BLaER1 (cell line): ENCODE measurements at regions not wholly inside any gene's neighbourhood (a gene's known extent, or its start where the extent isn't known, plus 50 kb on each side); places are given as distances from the start of the nearest gene placed in this dataset.
"Not testable (repeated sequence)": the region's sequence is repeated elsewhere in the genome, so short reads cannot be mapped to it uniquely, and the experiment has no call there.

Experiments
- H3K27ac ChIP-seq: shearing (Covaris generic); formaldehyde crosslinking; 2 replicates; pipeline ENCODE4 v1.8.1; 2022
- H3K27me3 ChIP-seq: shearing (Covaris generic); formaldehyde crosslinking; 2 replicates; pipeline ENCODE4 v1.8.1; 2022
- H3K36me3 ChIP-seq: shearing (Covaris generic); formaldehyde crosslinking; 2 replicates; pipeline ENCODE4 v1.8.1; 2022
- H3K4me1 ChIP-seq: shearing (Covaris generic); formaldehyde crosslinking; 2 replicates; pipeline ENCODE4 v1.8.1; 2022
- H3K4me2 ChIP-seq: shearing (Covaris generic); formaldehyde crosslinking; 2 replicates; pipeline ENCODE4 v1.8.1; 2022
- H3K4me3 ChIP-seq: shearing (Covaris generic); formaldehyde crosslinking; 2 replicates; pipeline ENCODE4 v1.8.1; 2022
- H3K9ac ChIP-seq: shearing (Covaris generic); formaldehyde crosslinking; 2 replicates; pipeline ENCODE4 v1.8.1; 2022
- H3K9me3 ChIP-seq: shearing (Covaris generic); formaldehyde crosslinking; 2 replicates; pipeline ENCODE4 v1.8.1; 2022
- H4K20me1 ChIP-seq: shearing (Covaris generic); formaldehyde crosslinking; 2 replicates; pipeline ENCODE4 v1.8.1; 2022
- Cebpa-rat ChIP-seq: shearing (Covaris generic); IDR thresholded peaks from 2 replicates; pipeline ENCODE4 v1.8.1; 2022

- Histone ChIP-seq H3K27ac (no peak overlapping the region), H3K4me3 (no peak overlapping the region), H3K9ac (no peak overlapping the region), H3K4me1 (peaks cover 4% of the 10 kb centered on the region; the same call in 1 of the 2 replicates), H3K27me3 (no peaks in the 10 kb centered on the region), H3K36me3 (no peaks in the 10 kb centered on the region; the same call in 1 of the 2 replicates), H4K20me1 (no peaks in the 10 kb centered on the region), H3K4me2 (no peak overlapping the region), H3K9me3 (no peaks in the 10 kb centered on the region)
- TF ChIP-seq Cebpa-rat = no peak
Measured at GRCh38 chr7:66429498-66430163, 199.1 kb upstream of the KCTD7 start.

GRCh38 chr7:66430164-66430545 is 198.5 kb upstream of the KCTD7 start:
- TF ChIP-seq Cebpa-rat = no peak
- H3K36me3 ChIP-seq = no peaks in the 10 kb centered on the region; the same call in 1 of the 2 replicates

GRCh38 chr7:66438703-66439405 is 189.8 kb upstream of the KCTD7 start:
- not testable (repeated sequence) for H3K27ac ChIP-seq, H3K4me1 ChIP-seq, H3K4me2 ChIP-seq, H3K9me3 ChIP-seq, H3K9ac ChIP-seq, H3K27me3 ChIP-seq, H4K20me1 ChIP-seq, H3K36me3 ChIP-seq, H3K4me3 ChIP-seq

More at GRCh38 chr7:66430164-66430545, 198.5 kb upstream of the KCTD7 start:
- no peaks in the 10 kb centered on the region for H3K27me3 ChIP-seq
- no peaks in the 10 kb centered on the region for H4K20me1 ChIP-seq
- H3K4me2 ChIP-seq = no peak overlapping the region
- no peak overlapping the region for H3K9ac ChIP-seq
- H3K9me3 ChIP-seq = no peaks in the 10 kb centered on the region
- peaks cover 4% of the 10 kb centered on the region; the same call in 1 of the 2 replicates for H3K4me1 ChIP-seq
- H3K4me3 ChIP-seq = no peak overlapping the region
- no peak overlapping the region for H3K27ac ChIP-seq

- Histone ChIP-seq H3K9me3 (no peaks in the 10 kb centered on the region), H3K4me1 (no peaks in the 10 kb centered on the region), H3K4me2 (no peak overlapping the region), H4K20me1 (no peaks in the 10 kb centered on the region), H3K27me3 (no peaks in the 10 kb centered on the region), H3K27ac (no peak overlapping the region), H3K36me3 (no peaks in the 10 kb centered on the region), H3K9ac (no peak overlapping the region), H3K4me3 (no peak overlapping the region)
- no peak for TF ChIP-seq Cebpa-rat
Measured at GRCh38 chr7:66442385-66442784, 186.3 kb upstream of the KCTD7 start.

- H3K27me3 ChIP-seq = no peaks in the 10 kb centered on the region
- no peak overlapping the region for H3K4me2 ChIP-seq
- H3K9me3 ChIP-seq = no peaks in the 10 kb centered on the region
- H3K36me3 ChIP-seq = 0 out of 2 replicates have a peak, but pooled peaks cover 2% of the 10 kb centered on the region
- H4K20me1 ChIP-seq = no peaks in the 10 kb centered on the region
- H3K4me3 ChIP-seq = no peak overlapping the region
- TF ChIP-seq Cebpa-rat = no peak
- H3K4me1 ChIP-seq = no peaks in the 10 kb centered on the region
- no peak overlapping the region for H3K9ac ChIP-seq
- no peak overlapping the region for H3K27ac ChIP-seq
Measured at GRCh38 chr7:66443946-66444345, 184.7 kb upstream of the KCTD7 start.

- not testable (repeated sequence) for H3K4me2 ChIP-seq, H4K20me1 ChIP-seq, H3K4me3 ChIP-seq, H3K9ac ChIP-seq, H3K36me3 ChIP-seq, H3K27me3 ChIP-seq, H3K4me1 ChIP-seq, H3K9me3 ChIP-seq, H3K27ac ChIP-seq
Measured at GRCh38 chr7:66447007-66447406, 181.7 kb upstream of the KCTD7 start.

- H3K9ac ChIP-seq, H3K36me3 ChIP-seq, H3K27me3 ChIP-seq, H3K4me3 ChIP-seq, H3K4me2 ChIP-seq, H3K9me3 ChIP-seq, H4K20me1 ChIP-seq, H3K27ac ChIP-seq: not testable (repeated sequence)
- peaks cover 13% of the 10 kb centered on the region for H3K4me1 ChIP-seq
Measured at GRCh38 chr7:66450814-66451213, 177.9 kb upstream of the KCTD7 start.

- H3K27ac ChIP-seq, H3K9ac ChIP-seq, H4K20me1 ChIP-seq, H3K36me3 ChIP-seq, H3K9me3 ChIP-seq, H3K4me2 ChIP-seq, H3K4me3 ChIP-seq, H3K27me3 ChIP-seq: not testable (repeated sequence)
- peaks cover 16% of the 10 kb centered on the region for H3K4me1 ChIP-seq
Measured at GRCh38 chr7:66451713-66452112, 177.0 kb upstream of the KCTD7 start.

- no peak overlapping the region for H3K4me3 ChIP-seq
- H4K20me1 ChIP-seq = no peaks in the 10 kb centered on the region
- no peak overlapping the region for H3K27ac ChIP-seq
- H3K27me3 ChIP-seq = no peaks in the 10 kb centered on the region
- no peak for TF ChIP-seq Cebpa-rat
- no peak overlapping the region for H3K9ac ChIP-seq
- H3K36me3 ChIP-seq = 0 out of 2 replicates have a peak, but pooled peaks cover 9% of the 10 kb centered on the region
- H3K9me3 ChIP-seq = no peaks in the 10 kb centered on the region
- H3K4me2 ChIP-seq = no peak overlapping the region
- peaks cover 20% of the 10 kb centered on the region for H3K4me1 ChIP-seq
Measured at GRCh38 chr7:66452165-66452564, 176.5 kb upstream of the KCTD7 start.

GRCh38 chr7:66453340-66453739 is 175.3 kb upstream of the KCTD7 start:
- 0 out of 2 replicates have a peak, but pooled peaks cover 9% of the 10 kb centered on the region for H3K36me3 ChIP-seq
- H3K4me3 ChIP-seq = no peak overlapping the region
- H3K9ac ChIP-seq = no peak overlapping the region
- H3K4me1 ChIP-seq = peaks cover 32% of the 10 kb centered on the region
- H3K4me2 ChIP-seq = no peak overlapping the region
- H3K27me3 ChIP-seq = no peaks in the 10 kb centered on the region
- no peak for TF ChIP-seq Cebpa-rat
- H3K27ac ChIP-seq = no peak overlapping the region
- no peaks in the 10 kb centered on the region for H4K20me1 ChIP-seq
- H3K9me3 ChIP-seq = no peaks in the 10 kb centered on the region
